ENCODE measurements at regions not wholly inside any gene's neighbourhood (a gene's known extent, or its start where the extent isn't known, plus 50 kb on each side); places are given as distances from the start of the nearest gene placed in this dataset.

DNA sequence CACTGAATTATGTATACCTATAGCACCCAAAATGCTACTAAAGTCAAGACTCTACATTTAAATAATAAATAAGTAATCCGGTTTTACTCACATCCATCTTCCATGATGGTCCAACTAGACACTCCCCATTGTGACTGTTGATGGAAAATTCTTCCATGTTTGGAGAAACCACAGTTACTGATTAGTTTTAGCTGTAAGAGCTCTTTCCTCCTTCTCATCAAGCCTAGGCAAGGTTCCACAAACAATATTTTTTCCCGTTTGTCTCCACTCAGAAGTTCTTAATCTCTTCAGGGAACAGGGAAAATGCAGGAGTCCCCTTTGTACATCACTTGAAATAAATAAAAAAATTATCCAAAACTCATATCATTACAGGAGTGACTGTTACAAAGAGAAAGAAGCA, 70.7 kb upstream of the EDNRB start:
- Histone ChIP-seq H3K36me3 (ENCODE audit: control insufficient read depth in 2 of 2, insufficient read depth in 2 of 2, low read length in 2 of 2) (no peaks in the 10 kb centered on the region), H3K9ac (ENCODE audit: low read length in 2 of 2) (no peak overlapping the region), H3K4me1 (ENCODE audit: control insufficient read depth, insufficient read depth, low read length) (no peaks in the 10 kb centered on the region), H3K9me3 (ENCODE audit: control insufficient read depth in 2 of 2, low read length in 2 of 2) (no peaks in the 10 kb centered on the region), H3K27me3 (ENCODE audit: control insufficient read depth in 1 of 2, insufficient read depth in 2 of 2, low read length in 2 of 2) (peaks cover 0 to 3% of the 10 kb centered on the region in 2 donors), H3K27ac (ENCODE audit: low read length) (no peak overlapping the region), H3K4me3 (ENCODE audit: low read length in 2 of 2) (no peak overlapping the region)

DNA sequence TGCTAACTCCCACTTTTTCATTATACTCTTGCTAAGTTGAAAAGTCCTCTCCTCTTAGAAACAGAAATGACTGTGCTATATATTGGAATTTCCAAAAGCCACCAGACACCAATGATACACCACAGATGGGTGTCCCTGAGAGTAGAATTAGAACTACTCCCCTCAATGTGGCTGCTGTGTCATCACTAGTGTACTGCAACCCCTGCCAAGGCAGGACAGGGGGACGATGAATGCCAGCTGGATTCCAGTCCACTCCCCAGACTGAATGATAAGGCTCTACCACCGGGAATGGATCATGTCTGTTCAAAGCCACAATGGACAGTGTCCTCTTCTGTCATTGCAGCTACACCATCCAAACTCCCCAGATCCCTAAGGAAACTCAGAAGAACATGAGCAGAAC, 69.7 kb upstream of the EDNRB start:
- Histone ChIP-seq H3K27me3 (ENCODE audit: control insufficient read depth in 1 of 2, insufficient read depth in 2 of 2, low read length in 2 of 2) (peaks cover 0 to 3% of the 10 kb centered on the region in 2 donors), H3K4me1 (ENCODE audit: control insufficient read depth, insufficient read depth, low read length) (no peaks in the 10 kb centered on the region), H3K9me3 (ENCODE audit: control insufficient read depth in 2 of 2, low read length in 2 of 2) (no peaks in the 10 kb centered on the region), H3K9ac (ENCODE audit: low read length in 2 of 2) (no peak overlapping the region), H3K4me3 (ENCODE audit: low read length in 2 of 2) (no peak overlapping the region), H3K36me3 (ENCODE audit: control insufficient read depth in 2 of 2, insufficient read depth in 2 of 2, low read length in 2 of 2) (no peaks in the 10 kb centered on the region), H3K27ac (ENCODE audit: low read length) (no peak overlapping the region)

DNA sequence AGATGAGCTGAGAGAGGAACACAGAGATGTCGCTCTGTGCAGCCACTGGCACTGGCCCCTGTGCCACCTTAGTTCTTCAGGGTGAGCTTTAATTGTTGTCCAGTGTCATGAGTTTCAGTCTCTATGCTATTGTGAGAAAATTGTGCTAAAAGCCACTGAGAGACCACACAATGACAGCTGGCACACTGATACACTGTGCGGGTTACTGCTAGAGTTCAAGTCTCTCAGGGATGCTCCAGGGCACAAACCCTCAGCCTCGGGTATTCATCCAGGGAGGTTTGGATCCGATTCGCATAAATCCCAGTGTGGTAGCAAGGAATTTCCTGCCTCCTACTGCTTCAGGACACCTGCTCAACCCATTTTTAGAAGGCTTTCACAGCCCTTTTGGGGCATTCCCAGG, 68.1 kb upstream of the EDNRB start:
- H3K4me3 ChIP-seq (ENCODE audit: low read length in 2 of 2) = no peak overlapping the region
- no peak overlapping the region for H3K9ac ChIP-seq (ENCODE audit: low read length in 2 of 2)
- no peaks in the 10 kb centered on the region for H3K4me1 ChIP-seq (ENCODE audit: control insufficient read depth, insufficient read depth, low read length)
- no peaks in the 10 kb centered on the region for H3K36me3 ChIP-seq (ENCODE audit: control insufficient read depth in 2 of 2, insufficient read depth in 2 of 2, low read length in 2 of 2)
- H3K9me3 ChIP-seq (ENCODE audit: control insufficient read depth in 2 of 2, low read length in 2 of 2) = no peaks in the 10 kb centered on the region
- peaks cover 0 to 3% of the 10 kb centered on the region in 2 donors for H3K27me3 ChIP-seq (ENCODE audit: control insufficient read depth in 1 of 2, insufficient read depth in 2 of 2, low read length in 2 of 2)
- H3K27ac ChIP-seq (ENCODE audit: low read length) = no peak overlapping the region

DNA sequence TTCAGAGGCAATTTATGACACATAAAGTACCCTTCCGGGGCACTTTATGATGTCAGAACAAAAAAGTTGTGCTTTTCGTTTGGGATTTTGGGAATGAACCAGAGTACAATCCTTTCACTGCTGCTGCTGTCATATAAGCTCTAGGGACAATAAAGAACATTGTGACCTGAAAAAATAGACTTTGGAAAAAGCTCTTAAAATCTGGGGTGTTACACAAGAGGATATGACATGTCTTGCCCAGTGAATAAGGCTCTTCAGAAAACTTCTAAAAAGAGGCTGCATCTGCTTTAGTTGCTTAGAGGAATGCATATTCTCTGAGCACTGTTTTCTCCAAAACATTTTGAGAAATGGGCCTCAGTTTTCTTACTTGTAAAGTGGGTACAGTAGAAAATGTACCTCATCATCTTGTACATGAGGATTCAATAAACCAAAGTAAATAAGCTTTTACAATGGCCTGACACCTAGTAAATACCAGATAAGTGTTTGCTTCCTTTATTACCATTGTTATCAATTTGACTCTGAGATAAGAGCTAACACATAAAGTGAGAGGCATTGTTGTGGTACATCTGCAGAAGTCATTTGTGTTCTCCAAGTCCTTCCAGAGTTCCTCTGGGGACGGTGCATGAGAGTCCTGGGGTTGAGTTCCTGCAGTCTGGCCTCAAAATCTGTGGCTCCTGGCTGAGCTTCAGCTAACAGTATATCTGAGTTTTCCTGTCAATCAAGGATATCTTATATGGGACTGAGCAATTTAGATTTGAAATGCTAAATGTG, 67.4 kb upstream of the EDNRB start:
- H3K4me3 ChIP-seq (ENCODE audit: low read length in 2 of 2) = no peak overlapping the region
- no peaks in the 10 kb centered on the region for H3K9me3 ChIP-seq (ENCODE audit: control insufficient read depth in 2 of 2, low read length in 2 of 2)
- no peak overlapping the region for H3K9ac ChIP-seq (ENCODE audit: low read length in 2 of 2)
- H3K27me3 ChIP-seq (ENCODE audit: control insufficient read depth in 1 of 2, insufficient read depth in 2 of 2, low read length in 2 of 2) = peaks cover 0 to 3% of the 10 kb centered on the region in 2 donors
- H3K27ac ChIP-seq (ENCODE audit: low read length) = no peak overlapping the region
- H3K36me3 ChIP-seq (ENCODE audit: control insufficient read depth in 2 of 2, insufficient read depth in 2 of 2, low read length in 2 of 2) = no peaks in the 10 kb centered on the region
- no peaks in the 10 kb centered on the region for H3K4me1 ChIP-seq (ENCODE audit: control insufficient read depth, insufficient read depth, low read length)

DNA sequence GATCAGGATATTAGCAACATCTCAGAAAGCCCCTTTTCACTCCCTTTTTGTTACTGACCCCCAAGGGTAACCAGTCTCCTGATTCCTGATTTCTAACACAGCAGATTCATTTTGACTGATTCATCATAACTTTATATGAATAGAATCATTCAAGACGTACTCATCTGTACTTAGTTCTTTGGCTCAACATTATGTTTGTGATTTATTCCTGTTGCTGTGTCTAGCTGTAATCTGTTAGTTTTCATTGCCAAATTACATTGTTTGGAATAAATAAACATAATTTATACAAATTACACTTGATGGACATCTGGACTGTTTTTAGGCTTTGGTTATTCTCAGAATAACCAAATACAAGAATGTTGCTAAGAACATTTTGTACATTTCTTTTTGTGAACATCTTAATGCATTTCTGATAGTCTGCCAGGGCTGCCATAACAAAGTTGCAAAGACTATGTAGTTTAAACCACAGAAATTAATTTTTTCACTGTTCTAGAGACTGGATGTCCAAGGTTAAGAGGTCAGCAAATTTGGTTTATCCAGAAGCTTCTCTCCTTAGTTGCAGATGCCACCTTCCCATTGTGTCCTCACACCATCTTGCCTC, 62.8 kb upstream of the EDNRB start:
- H3K9me3 ChIP-seq (ENCODE audit: control insufficient read depth in 2 of 2, low read length in 2 of 2) = no peaks in the 10 kb centered on the region
- no peaks in the 10 kb centered on the region for H3K36me3 ChIP-seq (ENCODE audit: control insufficient read depth in 2 of 2, insufficient read depth in 2 of 2, low read length in 2 of 2)
- H3K27me3 ChIP-seq (ENCODE audit: control insufficient read depth in 1 of 2, insufficient read depth in 2 of 2, low read length in 2 of 2) = no peaks in the 10 kb centered on the region
- no peaks in the 10 kb centered on the region for H3K4me1 ChIP-seq (ENCODE audit: control insufficient read depth, insufficient read depth, low read length)
- H3K9ac ChIP-seq (ENCODE audit: low read length in 2 of 2) = no peak overlapping the region
- no peak overlapping the region for H3K4me3 ChIP-seq (ENCODE audit: low read length in 2 of 2)
- H3K27ac ChIP-seq (ENCODE audit: low read length) = no peak overlapping the region

DNA sequence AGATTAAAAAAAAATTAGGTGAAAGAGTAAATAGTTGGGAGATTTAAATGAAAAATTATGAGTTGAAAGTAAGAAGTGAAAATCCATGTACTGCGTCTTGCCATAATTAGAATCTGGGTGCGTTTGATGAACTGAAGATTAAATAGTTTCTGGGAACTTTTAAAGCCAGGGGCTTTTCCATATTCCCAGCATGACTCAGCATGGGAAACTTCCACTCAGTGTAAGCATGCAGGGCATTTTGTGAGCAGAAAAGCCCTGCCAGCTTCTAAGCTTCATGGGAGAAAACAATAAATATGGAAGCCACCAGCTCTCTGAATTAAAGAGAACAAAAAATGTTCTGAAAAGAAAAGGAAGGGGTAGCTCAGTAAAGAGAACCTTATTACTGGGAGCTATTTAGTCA, 62.0 kb upstream of the EDNRB start:
- H3K9ac ChIP-seq (ENCODE audit: low read length in 2 of 2) = no peak overlapping the region
- H3K27me3 ChIP-seq (ENCODE audit: control insufficient read depth in 1 of 2, insufficient read depth in 2 of 2, low read length in 2 of 2) = no peaks in the 10 kb centered on the region
- H3K9me3 ChIP-seq (ENCODE audit: control insufficient read depth in 2 of 2, low read length in 2 of 2) = no peaks in the 10 kb centered on the region
- no peak overlapping the region for H3K27ac ChIP-seq (ENCODE audit: low read length)
- H3K36me3 ChIP-seq (ENCODE audit: control insufficient read depth in 2 of 2, insufficient read depth in 2 of 2, low read length in 2 of 2) = no peaks in the 10 kb centered on the region
- H3K4me3 ChIP-seq (ENCODE audit: low read length in 2 of 2) = no peak overlapping the region
- H3K4me1 ChIP-seq (ENCODE audit: control insufficient read depth, insufficient read depth, low read length) = no peaks in the 10 kb centered on the region

DNA sequence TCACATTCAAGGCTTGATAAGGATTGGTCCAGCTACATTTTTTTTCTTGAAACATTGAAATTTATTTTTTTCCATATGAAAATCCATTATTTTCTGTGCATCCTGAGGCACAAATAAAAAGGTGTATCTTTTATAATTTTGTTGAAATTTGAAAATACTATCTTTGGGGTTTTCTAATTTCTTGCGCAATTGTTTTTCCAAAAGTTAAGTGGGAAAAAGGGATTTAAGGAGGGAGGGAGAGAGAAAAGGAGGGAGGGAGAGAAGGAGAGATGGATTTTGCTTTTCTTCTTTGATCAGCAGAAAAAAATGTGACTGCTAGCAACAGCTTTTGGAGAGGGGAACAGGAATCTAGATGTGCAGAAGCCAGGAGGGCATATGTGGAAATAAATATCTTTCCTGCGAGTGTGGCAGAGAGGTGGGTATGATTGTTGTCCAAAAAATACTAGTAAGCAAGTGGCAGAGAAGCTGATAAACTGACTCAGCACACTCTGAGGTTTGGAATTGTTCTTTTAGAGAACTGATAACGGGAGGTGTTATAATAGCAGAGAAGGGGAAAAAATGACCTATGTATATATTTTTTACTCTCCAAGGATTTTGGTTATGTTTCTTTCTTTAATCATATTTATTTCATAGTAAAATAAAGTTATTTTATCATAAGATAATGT, 61.2 kb upstream of the EDNRB start:
- H3K9ac ChIP-seq (ENCODE audit: low read length in 2 of 2) = no peak overlapping the region
- no peaks in the 10 kb centered on the region for H3K27me3 ChIP-seq (ENCODE audit: control insufficient read depth in 1 of 2, insufficient read depth in 2 of 2, low read length in 2 of 2)
- H3K36me3 ChIP-seq (ENCODE audit: control insufficient read depth in 2 of 2, insufficient read depth in 2 of 2, low read length in 2 of 2) = no peaks in the 10 kb centered on the region
- no peaks in the 10 kb centered on the region for H3K4me1 ChIP-seq (ENCODE audit: control insufficient read depth, insufficient read depth, low read length)
- H3K4me3 ChIP-seq (ENCODE audit: low read length in 2 of 2) = no peak overlapping the region
- no peak overlapping the region for H3K27ac ChIP-seq (ENCODE audit: low read length)
- no peaks in the 10 kb centered on the region for H3K9me3 ChIP-seq (ENCODE audit: control insufficient read depth in 2 of 2, low read length in 2 of 2)

DNA sequence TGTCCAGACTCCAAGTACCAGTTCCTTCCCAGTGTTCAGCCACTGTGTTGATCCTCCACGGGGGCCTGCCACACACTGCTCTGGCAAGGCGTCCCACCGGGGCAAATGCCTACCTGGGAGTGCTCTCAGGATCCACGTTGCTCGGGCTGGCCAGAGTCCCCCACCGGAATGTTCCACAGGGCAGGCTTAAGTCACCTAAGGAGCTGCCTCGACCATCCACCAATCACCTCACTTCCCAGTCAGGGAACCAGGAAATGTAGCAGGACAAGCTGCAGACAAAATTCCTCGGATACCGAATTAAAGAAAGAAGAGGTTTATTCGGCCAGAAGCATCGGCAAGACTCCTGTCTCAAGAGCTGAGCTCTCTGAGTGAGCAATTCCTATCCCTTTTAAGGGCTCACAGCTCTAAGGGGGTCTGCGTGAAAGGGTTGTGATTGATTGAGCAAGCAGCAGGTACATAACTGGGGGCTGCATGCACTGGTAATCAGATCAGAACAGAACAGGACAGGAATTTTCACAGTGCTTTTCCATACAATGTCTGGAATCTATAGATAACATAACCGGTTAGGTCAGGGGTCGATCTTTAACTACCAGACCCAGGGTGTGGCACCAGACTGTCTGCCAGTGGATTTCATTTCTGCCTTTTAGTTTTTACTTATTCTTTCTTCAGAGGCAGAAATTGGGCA, 56.9 kb upstream of the EDNRB start:
- Histone ChIP-seq H3K4me3 (ENCODE audit: low read length in 2 of 2) (no peak overlapping the region), H3K36me3 (ENCODE audit: control insufficient read depth in 2 of 2, insufficient read depth in 2 of 2, low read length in 2 of 2) (no peaks in the 10 kb centered on the region), H3K9me3 (ENCODE audit: control insufficient read depth in 2 of 2, low read length in 2 of 2) (no peaks in the 10 kb centered on the region), H3K9ac (ENCODE audit: low read length in 2 of 2) (no peak overlapping the region), H3K4me1 (ENCODE audit: control insufficient read depth, insufficient read depth, low read length) (no peaks in the 10 kb centered on the region), H3K27me3 (ENCODE audit: control insufficient read depth in 1 of 2, insufficient read depth in 2 of 2, low read length in 2 of 2) (no peaks in the 10 kb centered on the region), H3K27ac (ENCODE audit: low read length) (no peak overlapping the region)

DNA sequence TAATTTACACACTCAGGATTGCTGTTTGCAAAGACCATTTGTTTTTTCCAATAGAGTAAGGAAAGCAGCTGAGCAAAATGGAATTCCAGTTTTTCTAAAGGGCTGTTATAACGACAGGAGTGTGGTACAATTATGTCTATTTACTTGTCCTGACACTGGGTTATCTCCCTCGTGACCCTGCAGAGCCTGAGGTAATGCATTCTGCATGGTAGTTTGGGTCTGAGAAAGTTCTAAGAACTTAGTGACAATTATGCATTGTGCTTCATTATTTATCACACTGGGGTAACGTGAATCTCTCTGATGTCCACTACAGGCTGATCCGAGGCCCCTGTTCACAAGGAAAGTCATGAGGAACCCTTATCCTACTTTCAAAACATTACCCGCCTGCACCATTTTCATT, 50.7 kb upstream of the EDNRB start:
- Histone ChIP-seq H3K9ac (ENCODE audit: low read length in 2 of 2) (no peak overlapping the region), H3K36me3 (ENCODE audit: control insufficient read depth in 2 of 2, insufficient read depth in 2 of 2, low read length in 2 of 2) (no peaks in the 10 kb centered on the region), H3K27ac (ENCODE audit: low read length) (no peak overlapping the region), H3K4me3 (ENCODE audit: low read length in 2 of 2) (no peak overlapping the region), H3K9me3 (ENCODE audit: control insufficient read depth in 2 of 2, low read length in 2 of 2) (no peaks in the 10 kb centered on the region), H3K27me3 (ENCODE audit: control insufficient read depth in 1 of 2, insufficient read depth in 2 of 2, low read length in 2 of 2) (no peaks in the 10 kb centered on the region), H3K4me1 (ENCODE audit: control insufficient read depth, insufficient read depth, low read length) (no peaks in the 10 kb centered on the region)
